Stimulated activated CD4-positive, alpha-beta T cell treated with anti-CD3 and anti-CD28 coated beads, Interleukin-15, amount 100 ng/mL, for 1 hour (primary cell): ENCODE measurements at regions not wholly inside any gene's neighbourhood (a gene's known extent, or its start where the extent isn't known, plus 50 kb on each side); places are given as distances from the start of the nearest gene placed in this dataset.

Experiments used
- DNase-seq, 2 donors: peaks; one replicate each; pipeline ENCODE4 v3.0.0-alpha.2; 2020; ENCODE audit warnings: low read depth in 1 of 2, low spot score in 1 of 2

DNA sequence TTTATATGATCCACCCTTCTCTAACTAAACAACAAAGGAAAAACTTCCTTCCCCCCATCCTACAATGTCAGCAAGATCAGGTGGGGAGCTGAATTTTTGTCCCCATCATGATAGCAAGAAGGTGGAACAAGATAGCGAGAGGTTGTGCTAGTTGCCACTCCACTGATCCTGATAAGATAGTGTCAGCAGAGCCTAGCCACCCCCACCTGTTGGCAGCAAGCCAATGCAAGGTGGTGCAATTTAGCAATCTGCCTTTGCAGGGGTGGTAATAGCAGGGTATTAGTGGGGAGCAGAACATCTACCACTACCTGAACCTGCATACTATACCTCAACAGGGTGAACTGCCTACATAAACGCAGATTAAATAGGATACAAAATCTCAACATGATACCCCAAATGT lies 80.2 kb upstream of the MAMLD1 start:
- no peak for DNase-seq

DNA sequence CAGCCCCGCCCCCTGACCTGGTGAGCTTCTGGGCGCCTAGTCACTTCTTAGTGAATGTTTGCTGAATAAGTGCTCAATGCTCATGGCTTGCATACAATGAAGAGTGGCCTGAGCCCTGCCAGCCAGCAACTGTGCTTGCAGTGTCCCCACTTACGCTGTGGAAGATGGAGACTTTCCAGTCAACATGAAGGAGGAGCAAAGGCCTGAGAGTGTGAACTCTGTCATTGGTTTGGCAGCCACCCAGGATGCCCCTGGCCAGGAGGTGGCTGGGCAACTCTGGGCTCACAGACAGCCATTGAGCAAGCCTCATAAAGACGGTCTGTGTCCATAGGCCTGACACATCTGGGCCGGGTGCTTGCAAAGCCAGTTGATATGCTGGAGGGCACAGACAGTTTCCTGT lies 72.1 kb upstream of the MAMLD1 start:
- no peak for DNase-seq

DNA sequence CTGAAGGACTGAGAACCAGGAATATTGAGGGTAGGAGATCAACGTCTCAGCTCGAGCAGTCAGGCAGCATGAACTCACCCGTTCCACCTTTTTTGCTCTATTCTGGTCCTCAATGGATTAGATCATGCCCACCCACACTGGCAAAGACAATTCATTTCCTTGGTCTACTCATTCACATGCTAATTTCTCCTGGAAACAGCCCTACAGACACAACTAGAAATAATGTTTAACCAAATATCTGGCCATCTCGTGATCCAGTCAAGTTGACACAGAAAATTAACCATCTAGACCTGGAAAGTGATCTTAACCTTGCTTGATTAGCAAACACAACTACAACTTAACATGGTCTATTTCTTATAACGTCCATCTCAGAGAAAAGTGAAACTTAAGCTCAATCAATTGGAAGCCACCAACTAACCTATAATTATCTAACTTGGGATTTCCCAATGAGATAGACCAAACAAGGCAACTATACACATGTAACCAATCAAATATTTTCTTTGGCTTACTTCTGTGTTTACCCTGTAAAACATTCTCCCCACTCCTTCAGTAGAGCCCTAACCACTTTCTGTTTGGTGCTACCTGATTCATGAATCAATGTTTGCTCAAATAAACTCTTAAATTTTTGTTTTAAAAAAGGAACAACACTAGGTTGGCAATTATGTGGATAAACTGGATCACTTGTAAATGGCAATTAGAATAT lies 69.7 kb upstream of the MAMLD1 start:
- DNase-seq = no peak

DNA sequence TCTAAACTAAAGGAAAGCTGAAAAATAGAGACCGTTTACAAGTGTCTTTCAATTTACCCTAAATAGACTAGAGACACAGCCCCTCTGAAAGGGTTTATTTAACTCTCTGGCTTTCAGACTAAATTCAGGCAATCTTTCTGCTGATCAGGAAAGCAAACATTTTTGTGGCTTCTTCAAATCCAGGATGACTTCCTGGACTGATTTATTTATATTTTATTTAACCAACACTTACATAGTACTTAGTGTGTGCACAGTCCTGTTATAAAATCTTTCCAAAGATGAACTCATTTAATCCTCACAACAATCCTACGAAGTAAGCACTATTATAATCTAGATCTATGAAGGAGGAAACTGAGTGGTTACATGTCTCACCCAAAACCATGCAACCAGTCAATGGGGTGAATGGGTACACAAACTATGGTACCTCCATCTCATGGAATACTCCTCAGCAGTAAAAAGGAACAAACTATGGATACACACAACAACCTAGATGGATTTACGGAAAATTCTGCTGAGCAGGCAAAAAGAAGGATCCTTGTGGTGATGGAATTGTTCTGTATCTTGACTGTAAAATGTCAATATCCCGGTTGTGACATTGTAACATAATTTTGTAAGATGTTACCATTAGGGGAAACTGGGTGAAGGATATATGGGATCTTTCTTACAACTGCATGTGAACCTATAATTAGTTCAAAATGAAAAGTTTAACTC lies 64.1 kb upstream of the MAMLD1 start:
- no peak for DNase-seq

DNA sequence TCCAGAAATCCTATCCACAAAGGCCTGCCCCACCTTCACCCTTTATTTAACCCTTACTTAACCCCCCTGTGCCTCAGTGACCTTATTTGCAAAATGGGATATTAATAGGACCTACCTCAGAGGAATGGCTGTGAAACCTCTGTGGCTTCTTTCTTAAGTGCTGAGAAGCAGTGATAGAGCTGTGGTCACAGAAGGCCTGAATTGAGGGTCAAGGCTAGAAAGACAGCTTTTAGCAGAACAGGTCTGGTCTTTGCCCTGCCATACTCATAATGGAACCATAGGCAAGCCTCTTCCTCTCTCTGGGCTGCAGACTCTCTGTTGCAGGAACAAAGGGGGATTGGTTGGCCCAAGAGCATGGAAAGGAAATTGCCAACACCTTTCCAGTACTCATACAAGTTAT lies 63.5 kb upstream of the MAMLD1 start:
- DNase-seq = no peak

DNA sequence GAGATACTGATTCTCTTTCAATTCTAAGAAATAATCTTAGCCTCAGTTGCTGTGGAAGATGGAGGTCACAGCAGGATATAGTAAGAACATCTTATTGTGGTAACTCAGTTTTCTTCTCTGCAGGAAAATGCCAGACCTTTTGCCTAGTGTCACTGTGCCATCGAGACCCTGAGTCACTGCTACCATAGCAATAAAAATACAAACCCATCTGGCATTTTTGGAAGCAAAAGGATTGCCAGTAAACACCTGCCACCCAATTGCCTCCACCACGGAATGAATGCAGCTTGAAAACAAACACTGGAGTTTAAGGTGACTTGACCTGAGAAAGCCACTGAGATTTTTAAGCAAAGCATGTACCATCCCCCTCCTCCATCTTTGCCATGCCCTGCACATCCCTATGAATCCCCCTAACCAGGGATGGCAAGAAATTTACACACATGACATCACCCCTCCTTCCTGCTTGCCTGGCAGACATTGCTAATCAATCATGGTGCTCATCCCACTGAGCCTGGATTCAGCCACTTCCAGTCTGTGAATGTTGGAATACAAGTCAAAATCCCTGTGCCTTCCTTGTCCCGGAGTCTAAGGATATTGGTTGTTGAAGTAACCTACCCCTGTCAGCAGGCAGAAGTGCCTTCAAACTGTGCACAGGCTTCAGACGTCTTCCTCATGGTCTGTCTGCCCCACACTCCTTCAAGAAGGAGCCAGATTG lies 59.6 kb upstream of the MAMLD1 start:
- no peak for DNase-seq

DNA sequence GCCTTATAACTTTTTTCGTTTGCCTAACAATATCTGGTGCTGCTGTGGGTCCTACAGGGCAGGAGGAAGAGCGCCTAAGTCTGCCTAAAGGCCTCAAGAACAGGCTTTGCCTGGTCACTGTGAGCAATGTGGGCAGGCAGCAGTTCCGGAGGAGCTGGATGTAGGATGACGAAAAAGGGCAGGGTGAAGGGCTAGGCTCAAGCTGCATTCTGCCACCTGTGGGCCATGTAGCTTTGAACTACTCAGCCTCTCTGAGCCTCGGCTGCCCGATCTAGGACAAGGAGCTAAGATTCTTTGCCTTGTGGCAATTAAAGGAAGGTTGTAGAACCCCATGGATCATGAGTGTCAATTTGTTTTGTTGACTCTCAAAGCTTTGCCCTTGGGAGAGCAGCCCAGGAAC lies 57.1 kb upstream of the MAMLD1 start:
- DNase-seq = no peak

DNA sequence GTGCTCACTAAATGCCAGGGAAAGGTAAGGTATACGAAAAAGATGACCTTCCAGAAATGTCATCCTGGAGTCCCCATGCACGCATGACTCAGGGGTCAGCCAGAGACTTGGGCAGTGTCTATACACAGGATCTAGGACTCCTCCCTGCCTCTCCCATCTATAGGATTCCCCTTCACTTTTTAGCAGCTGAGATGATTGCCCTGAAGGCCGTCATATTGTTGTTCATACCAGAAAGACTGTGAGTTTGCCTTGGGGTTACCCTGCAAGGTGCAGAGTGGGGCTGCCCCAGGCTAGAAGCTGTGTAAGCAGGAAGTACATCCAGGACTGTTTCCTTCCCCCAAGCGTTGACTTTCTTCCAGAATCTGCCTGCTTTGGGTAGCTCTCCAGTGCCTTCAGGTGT lies 55.1 kb upstream of the MAMLD1 start:
- no peak for DNase-seq

DNA sequence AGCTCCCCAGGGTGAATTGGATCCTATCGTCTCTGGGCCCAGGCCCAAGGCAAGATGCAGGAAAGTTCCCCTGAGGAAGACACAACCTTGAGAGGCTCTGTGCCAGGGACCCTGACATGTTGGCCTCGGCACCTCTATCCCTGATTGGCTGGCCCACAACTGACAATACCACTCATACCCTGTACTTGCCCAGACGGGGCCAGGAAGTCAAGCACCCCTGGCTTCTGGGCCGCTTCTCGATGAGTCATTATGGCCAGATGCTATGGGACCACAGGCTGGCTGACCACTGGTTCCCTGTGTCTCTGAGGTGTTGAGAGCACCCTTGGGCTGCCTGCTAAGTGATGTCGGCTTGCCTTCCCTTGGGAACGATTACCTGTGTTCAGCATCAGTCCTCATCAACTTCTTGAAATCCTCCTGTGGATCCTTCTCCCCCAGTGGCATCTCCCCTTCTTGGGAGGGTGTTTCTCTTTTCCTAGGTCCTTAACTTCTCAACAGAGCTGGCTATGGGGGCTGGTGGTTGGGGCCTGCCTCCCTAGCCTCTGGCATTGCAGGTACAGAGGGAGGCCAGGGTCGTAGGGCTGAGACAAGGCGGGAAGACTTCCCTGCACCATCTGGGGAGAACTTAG lies 54.5 kb upstream of the MAMLD1 start:
- DNase-seq = no peak

DNA sequence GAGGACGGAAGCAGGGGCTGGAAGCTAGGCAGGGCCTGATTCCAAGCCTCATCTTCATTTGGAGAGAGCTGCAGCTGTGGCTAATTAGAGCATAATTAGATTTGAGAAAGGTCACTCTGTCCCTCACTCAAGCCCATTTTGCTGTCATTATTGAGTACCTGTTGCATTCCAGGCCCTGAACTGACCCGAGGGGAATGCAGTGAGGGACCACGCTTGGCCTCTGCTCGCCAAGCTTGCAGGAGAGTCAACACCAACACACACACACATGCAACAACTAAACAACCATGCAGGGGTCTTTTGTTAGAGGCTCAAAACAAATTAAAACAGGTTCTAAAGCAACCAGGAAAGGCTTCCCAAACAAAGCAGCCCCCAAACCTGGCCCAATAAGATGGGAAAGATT lies 52.7 kb upstream of the MAMLD1 start:
- DNase-seq = no peak

DNA sequence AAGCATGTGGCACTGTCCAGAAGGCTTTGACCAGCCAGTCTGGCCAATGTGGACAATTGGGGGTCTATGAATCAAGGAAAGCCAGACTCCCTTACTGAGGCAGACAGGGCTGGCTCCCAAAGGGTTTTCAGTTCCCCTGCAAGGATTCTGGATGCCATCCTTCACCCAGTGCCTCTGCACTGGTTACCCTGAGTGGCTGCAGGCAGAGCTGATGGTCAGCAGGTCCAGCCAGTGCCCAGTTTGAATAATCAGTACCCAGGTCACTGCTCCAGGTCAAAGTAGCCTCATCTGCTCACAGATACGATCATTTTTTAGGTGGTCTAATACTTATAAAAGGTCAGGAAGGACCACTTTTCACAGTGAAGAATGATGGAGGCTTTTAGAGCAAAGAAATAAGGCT lies 52.2 kb upstream of the MAMLD1 start:
- no peak for DNase-seq

DNA sequence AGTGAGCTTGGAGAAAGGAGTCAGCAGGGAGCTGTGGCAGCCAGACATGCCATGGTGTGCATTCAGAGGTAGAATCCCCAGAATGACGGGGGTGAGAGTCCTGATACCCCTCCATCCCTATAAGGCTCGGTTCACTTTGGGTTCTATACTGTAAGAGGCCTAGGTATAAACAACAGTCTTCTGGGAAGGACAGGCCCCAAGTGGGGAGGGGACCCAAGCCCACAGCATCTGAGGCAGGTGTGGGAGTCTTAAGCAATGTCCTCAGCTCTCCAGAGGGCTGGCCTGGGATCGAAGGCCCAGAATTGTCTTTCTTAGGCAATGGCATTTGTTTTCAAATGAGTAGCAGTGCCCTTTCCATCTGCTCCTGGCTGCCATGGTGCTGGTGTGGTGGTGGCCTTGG lies 50.2 kb upstream of the MAMLD1 start:
- DNase-seq = no peak
